Right lobe of liver (tissue), 4 donors: ENCODE measurements at regions not wholly inside any gene's neighbourhood (a gene's known extent, or its start where the extent isn't known, plus 50 kb on each side); places are given as distances from the start of the nearest gene placed in this dataset.

ENCODE experiments used
- CTCF ChIP-seq, 4 donors: fragments of 200-600 bp in 3 of 4; fragments of 450-650 bp in 1 of 4; IDR thresholded peaks; one replicate each; pipeline versions ENCODE4 v1.5.1 to v1.8.0; 2016 to 2022; ENCODE audit warnings: antibody characterized with exemption in 4 of 4, mild to moderate bottlenecking in 2 of 4
- POLR2A ChIP-seq: fragments of 450-650 bp; IDR thresholded peaks from one replicate; pipeline ENCODE4 v1.6.1; 2017; ENCODE audit warnings: antibody characterized with exemption, mild to moderate bottlenecking
- donor health status: DM: no; HTN: no; CAD: no.
- donor health status: DM: no; HTN: no; CAD: no.
- donor health status: DM: no; HTN: yes; CAD: no.

GRCh38 chr10:8951440-8952089, 897.1 kb downstream of the GATA3 start:
- TF ChIP-seq CTCF (IDR thresholded peaks at IDR 0.05), result no peak
- TF ChIP-seq POLR2A, result no peak
